C4-2B (cell line): ENCODE measurements at regions not wholly inside any gene's neighbourhood (a gene's known extent, or its start where the extent isn't known, plus 50 kb on each side); places are given as distances from the start of the nearest gene placed in this dataset.

Experiments
- CTCF ChIP-seq: fragments of 450-650 bp; conservative IDR thresholded peaks from 2 replicates; pipeline ENCODE4 v1.5.1; 2017; ENCODE audit warnings: mild to moderate bottlenecking
- ZFX ChIP-seq: fragments of 450-650 bp; IDR thresholded peaks from 2 replicates; pipeline ENCODE4 v1.6.1; 2017

- no peak for TF ChIP-seq CTCF
- no peak for TF ChIP-seq ZFX
These were observed 80.9 kb upstream of the HTR1E start for GRCh38 chr6:86856379-86856778.
